Osteocyte (in vitro differentiated cells): ENCODE measurements at regions not wholly inside any gene's neighbourhood (a gene's known extent, or its start where the extent isn't known, plus 50 kb on each side); places are given as distances from the start of the nearest gene placed in this dataset.

Experiments
- DNase-seq: peaks from one replicate; pipeline ENCODE4 v3.0.0; 2021; ENCODE audit warnings: mixed read lengths; ENCODE audit not compliant: unreplicated experiment; ENCODE audit errors: extremely low spot score
- H3K27ac Mint-ChIP-seq: one replicate; pipeline ENCODE4 v1.8.0; 2021; ENCODE audit warnings: mild to moderate bottlenecking, mixed read lengths; ENCODE audit not compliant: unreplicated experiment
- H3K27me3 Mint-ChIP-seq: one replicate; pipeline ENCODE4 v1.8.0; 2021; ENCODE audit warnings: mixed read lengths; ENCODE audit not compliant: unreplicated experiment
- H3K36me3 Mint-ChIP-seq: one replicate; pipeline ENCODE4 v1.8.0; 2021; ENCODE audit warnings: mixed read lengths; ENCODE audit not compliant: unreplicated experiment
- H3K4me1 Mint-ChIP-seq: one replicate; pipeline ENCODE4 v1.8.0; 2021; ENCODE audit warnings: mixed read lengths; ENCODE audit not compliant: unreplicated experiment
- H3K4me3 Mint-ChIP-seq: one replicate; pipeline ENCODE4 v1.8.0; 2021; ENCODE audit warnings: mild to moderate bottlenecking, moderate library complexity, mixed read lengths; ENCODE audit not compliant: unreplicated experiment
- H3K9me3 Mint-ChIP-seq: one replicate; pipeline ENCODE4 v1.8.0; 2021; ENCODE audit warnings: mixed read lengths; ENCODE audit not compliant: unreplicated experiment
- CTCF ChIP-seq: fragments of 200-600 bp; sonication (generic); IDR thresholded peaks from 2 replicates; pipeline ENCODE4 v1.5.0; 2021; ENCODE audit warnings: antibody characterized with exemption, mild to moderate bottlenecking, moderate library complexity

GRCh38 chr13:73416093-73416492 is 357.3 kb downstream of the KLF5 start:
- H3K27ac Mint-ChIP-seq, result no peak overlapping the region
- no peak for DNase-seq
- no peak for TF ChIP-seq CTCF

GRCh38 chr13:73413656-73414055 is 354.9 kb downstream of the KLF5 start:
- Mint-ChIP-seq H3K36me3 (no peaks in the 10 kb centered on the region), H3K4me1 (no peaks in the 10 kb centered on the region), H3K27me3 (no peaks in the 10 kb centered on the region), H3K4me3 (no peak overlapping the region), H3K9me3 (no peaks in the 10 kb centered on the region), H3K27ac (no peak overlapping the region)
- TF ChIP-seq CTCF, result no peak
- no peak for DNase-seq

More at GRCh38 chr13:73416093-73416492, 357.3 kb downstream of the KLF5 start:
- Mint-ChIP-seq H3K4me1 (no peaks in the 10 kb centered on the region), H3K27me3 (peaks cover 2% of the 10 kb centered on the region), H3K9me3 (no peaks in the 10 kb centered on the region), H3K4me3 (no peak overlapping the region), H3K36me3 (no peaks in the 10 kb centered on the region)

- no peaks in the 10 kb centered on the region for H3K36me3 Mint-ChIP-seq
- TF ChIP-seq CTCF, result no peak
- DNase-seq, result no peak
- no peaks in the 10 kb centered on the region for H3K27me3 Mint-ChIP-seq
- no peak overlapping the region for H3K27ac Mint-ChIP-seq
- no peak overlapping the region for H3K4me3 Mint-ChIP-seq
- no peaks in the 10 kb centered on the region for H3K9me3 Mint-ChIP-seq
- no peaks in the 10 kb centered on the region for H3K4me1 Mint-ChIP-seq
Measured at GRCh38 chr13:73412933-73413332, 354.1 kb downstream of the KLF5 start.

- no peak for DNase-seq
- H3K9me3 Mint-ChIP-seq, result no peaks in the 10 kb centered on the region
- H3K4me3 Mint-ChIP-seq, result no peak overlapping the region
Measured at GRCh38 chr13:73411067-73411809, 352.4 kb downstream of the KLF5 start.

More at GRCh38 chr13:73411067-73411809, 352.4 kb downstream of the KLF5 start:
- no peak overlapping the region for H3K27ac Mint-ChIP-seq
- no peaks in the 10 kb centered on the region for H3K36me3 Mint-ChIP-seq
- TF ChIP-seq CTCF, result no peak
- no peaks in the 10 kb centered on the region for H3K4me1 Mint-ChIP-seq
- H3K27me3 Mint-ChIP-seq, result no peaks in the 10 kb centered on the region
